CD4-positive, alpha-beta T cell (primary cell): ENCODE measurements at regions not wholly inside any gene's neighbourhood (a gene's known extent, or its start where the extent isn't known, plus 50 kb on each side); places are given as distances from the start of the nearest gene placed in this dataset.

Experiments
- ATAC-seq: fragments of 200-7000 bp; cut with Tn5 transposase; one replicate; pipeline ENCODE4 v1.10.0; 2022; ENCODE audit warnings: mild to moderate bottlenecking; ENCODE audit not compliant: poor library complexity
- CTCF ChIA-PET: fragments of 350-600 bp; sonication (Branson Sonifier 250); formaldehyde crosslinking; loops from one replicate; lab custom pipeline; 2021; ENCODE audit warnings: antibody characterized with exemption, inconsistent platforms; lab: Charles Lee
- POLR2A ChIA-PET: fragments of 350-600 bp; sonication (Branson Sonifier 250); formaldehyde crosslinking; loops from one replicate; lab custom pipeline; 2021; ENCODE audit warnings: antibody characterized with exemption, inconsistent platforms; lab: Charles Lee
- DNase-seq, 14 experiments: peaks; one replicate each; pipeline ENCODE4 v3.0.0-alpha.2; 2013 to 2020; ENCODE audit warnings: mixed read lengths in 2 of 14
- H3K27ac ChIP-seq, 2 donors: one replicate each; pipeline versions ENCODE4 v1.5.1 to v1.7.0; 2013; ENCODE audit warnings: low read length in 2 of 2, low read depth in 1 of 2, mild to moderate bottlenecking in 1 of 2
- H3K27me3 ChIP-seq, 2 experiments: 1 replicate in 1 of 2; 2 replicates in 1 of 2; pipeline versions ENCODE4 v1.6.1 to v1.7.0; 2013; ENCODE audit warnings: low read length in 2 of 2, control low read depth in 1 of 2, mild to moderate bottlenecking in 1 of 2, moderate library complexity in 1 of 2; ENCODE audit not compliant: insufficient read depth in 2 of 2, control insufficient read depth in 1 of 2
- H3K36me3 ChIP-seq: one replicate; pipeline ENCODE4 v1.6.1; 2013; ENCODE audit warnings: low read length, control low read depth; ENCODE audit not compliant: insufficient read depth
- H3K4me1 ChIP-seq: one replicate; pipeline ENCODE4 v1.6.1; 2013; ENCODE audit warnings: low read length, control low read depth; ENCODE audit not compliant: insufficient read depth
- H3K4me3 ChIP-seq: one replicate; pipeline ENCODE4 v1.5.1; 2013; ENCODE audit warnings: mild to moderate bottlenecking, low read length, moderate library complexity
- H3K9me3 ChIP-seq, 2 experiments: 1 replicate in 1 of 2; 2 replicates in 1 of 2; pipeline versions ENCODE4 v1.6.1 to v1.7.0; 2013; ENCODE audit warnings: low read length in 2 of 2, mild to moderate bottlenecking in 2 of 2, control low read depth in 1 of 2, moderate library complexity in 1 of 2; ENCODE audit not compliant: control insufficient read depth in 1 of 2, insufficient read depth in 1 of 2
- H3K27ac Mint-ChIP-seq: one replicate; pipeline ENCODE4 v1.8.0; 2020; ENCODE audit warnings: mixed read lengths
- H3K27me3 Mint-ChIP-seq: one replicate; pipeline ENCODE4 v1.8.0; 2021; ENCODE audit warnings: mixed read lengths
- H3K36me3 Mint-ChIP-seq: one replicate; pipeline ENCODE4 v1.8.0; 2021; ENCODE audit warnings: low read depth, mixed read lengths
- H3K4me1 Mint-ChIP-seq: one replicate; pipeline ENCODE4 v1.8.0; 2021; ENCODE audit warnings: low read depth, mixed read lengths
- H3K4me3 Mint-ChIP-seq: one replicate; pipeline ENCODE4 v1.8.0; 2020; ENCODE audit warnings: mild to moderate bottlenecking, mixed read lengths
- H3K9me3 Mint-ChIP-seq: one replicate; pipeline ENCODE4 v1.8.0; 2020; ENCODE audit warnings: mixed read lengths
- intact Hi-C, 2 experiments: fragments of 100-400 bp; cut with DNase I in 1 of 2; cut with micrococcal nuclease in 1 of 2; formaldehyde crosslinking; loops; one replicate each; pipeline versions ENCODE4 v1.15.1 to v1.9.0; 2023 to 2025; cut with DNase I, micrococcal nuclease
- TF ChIP-seq, protein P1 (sequence below): fragments of 200-600 bp; IDR thresholded peaks from one replicate; pipeline ENCODE4 v1.8.0; 2022; ENCODE audit warnings: antibody characterized with exemption, mild to moderate bottlenecking

DNA sequence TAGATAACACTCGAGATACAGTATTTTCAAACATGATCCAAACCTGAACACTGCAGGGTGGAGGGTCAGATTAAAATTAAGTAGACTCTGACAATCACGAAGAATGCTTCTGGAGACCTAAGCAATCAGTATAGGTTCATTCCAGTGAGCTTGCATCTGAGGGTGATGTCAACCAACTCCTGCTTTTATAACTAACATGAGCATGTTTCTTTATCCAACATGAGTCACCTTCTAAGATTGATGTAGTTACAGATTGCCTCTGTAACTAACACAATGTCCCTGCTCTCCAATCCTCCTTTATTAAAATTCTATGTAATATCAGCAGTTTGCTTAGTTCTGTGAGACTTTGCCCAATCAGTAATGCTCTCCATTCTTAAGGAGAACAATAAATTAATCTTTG lies 225.7 kb downstream of the ARL6IP6 start:
- Mint-ChIP-seq H3K9me3 (no peaks in the 10 kb centered on the region), H3K36me3 (no peaks in the 10 kb centered on the region), H3K27ac (no peak overlapping the region), H3K27me3 (no peaks in the 10 kb centered on the region), H3K4me1 (no peaks in the 10 kb centered on the region), H3K4me3 (no peak overlapping the region)
- H3K4me3 ChIP-seq: no peak overlapping the region
- H3K27ac ChIP-seq: no peak overlapping the region
- TF ChIP-seq, protein P1, sequence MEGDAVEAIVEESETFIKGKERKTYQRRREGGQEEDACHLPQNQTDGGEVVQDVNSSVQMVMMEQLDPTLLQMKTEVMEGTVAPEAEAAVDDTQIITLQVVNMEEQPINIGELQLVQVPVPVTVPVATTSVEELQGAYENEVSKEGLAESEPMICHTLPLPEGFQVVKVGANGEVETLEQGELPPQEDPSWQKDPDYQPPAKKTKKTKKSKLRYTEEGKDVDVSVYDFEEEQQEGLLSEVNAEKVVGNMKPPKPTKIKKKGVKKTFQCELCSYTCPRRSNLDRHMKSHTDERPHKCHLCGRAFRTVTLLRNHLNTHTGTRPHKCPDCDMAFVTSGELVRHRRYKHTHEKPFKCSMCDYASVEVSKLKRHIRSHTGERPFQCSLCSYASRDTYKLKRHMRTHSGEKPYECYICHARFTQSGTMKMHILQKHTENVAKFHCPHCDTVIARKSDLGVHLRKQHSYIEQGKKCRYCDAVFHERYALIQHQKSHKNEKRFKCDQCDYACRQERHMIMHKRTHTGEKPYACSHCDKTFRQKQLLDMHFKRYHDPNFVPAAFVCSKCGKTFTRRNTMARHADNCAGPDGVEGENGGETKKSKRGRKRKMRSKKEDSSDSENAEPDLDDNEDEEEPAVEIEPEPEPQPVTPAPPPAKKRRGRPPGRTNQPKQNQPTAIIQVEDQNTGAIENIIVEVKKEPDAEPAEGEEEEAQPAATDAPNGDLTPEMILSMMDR: no peak
- ATAC-seq: no peak
- no peaks in the 10 kb centered on the region for H3K4me1 ChIP-seq
- H3K27me3 ChIP-seq: no peaks in the 10 kb centered on the region
- CTCF ChIA-PET: no interaction called here
- intact Hi-C loops: no loop called here
- no peaks in the 10 kb centered on the region for H3K36me3 ChIP-seq
- POLR2A ChIA-PET: no interaction called here
- no peaks in the 10 kb centered on the region for H3K9me3 ChIP-seq
- DNase-seq: no peak

DNA sequence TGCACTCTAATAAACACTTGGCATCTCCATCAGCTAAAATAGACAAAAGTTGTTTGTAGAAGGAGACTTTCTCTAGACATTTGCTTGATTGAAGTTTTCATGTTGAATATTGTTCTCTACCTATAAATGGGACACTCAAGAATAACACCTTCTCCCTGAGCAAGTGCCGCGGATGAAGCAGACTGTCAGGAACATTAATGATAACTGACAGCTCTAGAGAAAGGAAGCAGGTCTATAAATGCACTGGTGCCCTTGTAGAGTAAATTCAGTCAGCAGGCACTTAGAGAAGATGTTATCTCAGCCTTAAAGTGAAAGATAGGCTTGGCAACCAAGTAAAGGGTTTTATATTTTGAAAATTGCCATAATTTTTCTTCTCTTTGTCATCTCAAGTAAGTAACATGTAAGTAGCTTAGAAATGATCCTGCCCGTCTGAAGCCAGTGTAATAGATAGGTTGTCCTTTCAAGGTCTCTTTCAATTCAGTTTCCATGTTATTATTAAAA lies 224.6 kb downstream of the ARL6IP6 start:
- DNase-seq (no peak), ATAC-seq (no peak)
- no peaks in the 10 kb centered on the region for H3K27me3 Mint-ChIP-seq
- H3K27ac ChIP-seq: no peak overlapping the region
- intact Hi-C loops: no loop called here
- H3K4me1 Mint-ChIP-seq: no peaks in the 10 kb centered on the region
- no peaks in the 10 kb centered on the region for H3K36me3 ChIP-seq
- no peaks in the 10 kb centered on the region for H3K27me3 ChIP-seq
- peaks cover 4% of the 10 kb centered on the region for H3K9me3 Mint-ChIP-seq
- no peaks in the 10 kb centered on the region for H3K36me3 Mint-ChIP-seq
- H3K4me1 ChIP-seq: no peaks in the 10 kb centered on the region
- no peak overlapping the region for H3K27ac Mint-ChIP-seq
- CTCF ChIA-PET: no interaction called here
- POLR2A ChIA-PET: no interaction called here
- H3K4me3 Mint-ChIP-seq: no peak overlapping the region
- TF ChIP-seq, protein P1: no peak
- no peak overlapping the region for H3K4me3 ChIP-seq
- no peaks in the 10 kb centered on the region for H3K9me3 ChIP-seq

DNA sequence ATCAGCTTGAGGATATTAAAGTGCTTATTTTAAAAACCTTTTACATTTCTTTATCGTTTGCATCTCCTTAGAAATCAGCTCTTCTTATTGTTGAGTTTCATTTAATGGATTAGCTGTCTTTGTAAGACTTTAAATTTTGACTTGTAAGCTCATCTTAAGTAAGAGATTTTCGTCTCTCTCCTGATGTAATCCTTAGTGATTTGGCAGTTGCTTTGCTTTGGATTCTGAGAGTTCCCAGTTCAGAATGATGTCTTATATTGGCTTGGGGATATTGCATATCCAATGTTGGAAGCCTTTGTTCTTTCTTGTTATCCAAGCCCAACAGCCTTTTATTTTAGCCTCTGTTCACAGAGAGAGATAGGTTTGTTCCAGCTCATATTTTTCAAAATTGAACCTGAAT lies 212.1 kb downstream of the ARL6IP6 start:
- Histone ChIP-seq H3K4me1 (no peaks in the 10 kb centered on the region), H3K36me3 (no peaks in the 10 kb centered on the region), H3K27me3 (no peaks in the 10 kb centered on the region), H3K4me3 (no peak overlapping the region), H3K9me3 (no peaks in the 10 kb centered on the region), H3K27ac (no peak overlapping the region)
- peaks cover 3% of the 10 kb centered on the region for H3K27me3 Mint-ChIP-seq
- TF ChIP-seq, protein P1: no peak
- ChIA-PET CTCF (no interaction called here), POLR2A (no interaction called here)
- intact Hi-C loops: no loop called here
- H3K4me1 Mint-ChIP-seq: no peaks in the 10 kb centered on the region
- no peaks in the 10 kb centered on the region for H3K36me3 Mint-ChIP-seq
- DNase-seq (no peak), ATAC-seq (no peak)
- H3K9me3 Mint-ChIP-seq: peaks cover 8% of the 10 kb centered on the region
- H3K27ac Mint-ChIP-seq: no peak overlapping the region
- H3K4me3 Mint-ChIP-seq: no peak overlapping the region
